Thyroid gland (tissue), 4 donors: ENCODE measurements at regions not wholly inside any gene's neighbourhood (a gene's known extent, or its start where the extent isn't known, plus 50 kb on each side); places are given as distances from the start of the nearest gene placed in this dataset.

ENCODE experiments used
- DNase-seq, 2 donors: peaks; one replicate each; pipeline ENCODE4 v3.0.0-alpha.2; 2019
- H3K27ac ChIP-seq, 3 donors: fragments of 200-600 bp; sonication (generic); 1 replicate in 2 of 3; 2 replicates in 1 of 3; pipeline ENCODE4 v1.5.1; 2016 to 2019; ENCODE audit warnings: mild to moderate bottlenecking in 1 of 3, moderate library complexity in 1 of 3
- H3K27me3 ChIP-seq: fragments of 200-600 bp; sonication (generic); one replicate; pipeline ENCODE4 v1.5.1; 2019
- H3K36me3 ChIP-seq, 2 donors: fragments of 200-600 bp; sonication (generic); one replicate each; pipeline ENCODE4 v1.5.1; 2016 to 2019
- H3K4me1 ChIP-seq, 2 donors: fragments of 200-600 bp; sonication (generic); one replicate each; pipeline ENCODE4 v1.5.1; 2017 to 2019
- H3K4me3 ChIP-seq, 3 donors: fragments of 200-600 bp; sonication (generic); replicated peaks in 1 of 3; 1 replicate in 2 of 3; 2 replicates in 1 of 3; pipeline ENCODE4 v1.5.1; 2016; ENCODE audit warnings: mild to moderate bottlenecking in 1 of 3
- H3K9me3 ChIP-seq: fragments of 200-600 bp; sonication (generic); one replicate; pipeline ENCODE4 v1.5.1; 2017
- POLR2A ChIP-seq, 2 donors: fragments of 450-650 bp; IDR thresholded peaks; one replicate each; pipeline ENCODE4 v1.6.1; 2017; ENCODE audit warnings: antibody characterized with exemption in 2 of 2, mild to moderate bottlenecking in 2 of 2, moderate library complexity in 1 of 2
- WGBS, 2 donors: methylation state at CpG; one replicate each; pipeline ENCODE4 v1.1.5; 2017; 5-methylcytosine and 5-hydroxymethylcytosine counted together
- intact Hi-C: fragments of 100-400 bp; cut with DNase I; formaldehyde crosslinking; loops from one replicate; pipeline ENCODE4 v1.15.1; 2023
- TF ChIP-seq, protein P1 (sequence below), 6 experiments: fragments of 200-600 bp in 3 of 6; fragments of 450-650 bp in 3 of 6; sonication (generic) in 3 of 6; IDR thresholded peaks; one replicate each; pipeline ENCODE4 v1.5.1; 2016 to 2019; ENCODE audit warnings: antibody characterized with exemption in 6 of 6, mild to moderate bottlenecking in 2 of 6, inconsistent platforms in 1 of 6, moderate library complexity in 1 of 6

DNA sequence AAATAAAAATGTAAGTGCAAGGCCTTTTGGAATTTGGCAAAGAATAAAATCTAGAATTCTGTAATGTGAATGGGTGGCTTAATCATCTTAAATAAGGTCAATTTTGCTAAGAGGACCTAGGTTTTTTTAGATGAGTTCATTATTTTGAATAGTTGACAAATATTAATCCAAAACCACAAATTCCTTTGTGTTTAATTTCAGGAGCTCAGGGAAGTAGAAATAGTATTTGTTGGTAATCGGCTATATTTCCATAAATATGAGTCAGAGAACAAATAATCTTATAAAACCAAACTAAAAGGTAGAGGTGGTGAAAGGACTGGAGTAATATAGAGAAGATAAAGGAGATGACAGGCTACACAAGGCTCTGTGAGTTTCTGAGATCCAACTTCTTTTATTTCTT lies 190.4 kb upstream of the TLL1 start:
- Histone ChIP-seq H3K27me3 (no peaks in the 10 kb centered on the region), H3K27ac (no peak overlapping the region), H3K9me3 (no peaks in the 10 kb centered on the region), H3K4me1 (no peaks in the 10 kb centered on the region), H3K4me3 (no peak overlapping the region), H3K36me3 (no peaks in the 10 kb centered on the region)
- no peak for DNase-seq
- WGBS, 2 donors = 54 to 91% methylated on average over 1 of the region's 1 CpG
- intact Hi-C loops = no loop called here
- TF ChIP-seq POLR2A (IDR thresholded peaks at IDR 0.05) = no peak
- TF ChIP-seq, protein P1, sequence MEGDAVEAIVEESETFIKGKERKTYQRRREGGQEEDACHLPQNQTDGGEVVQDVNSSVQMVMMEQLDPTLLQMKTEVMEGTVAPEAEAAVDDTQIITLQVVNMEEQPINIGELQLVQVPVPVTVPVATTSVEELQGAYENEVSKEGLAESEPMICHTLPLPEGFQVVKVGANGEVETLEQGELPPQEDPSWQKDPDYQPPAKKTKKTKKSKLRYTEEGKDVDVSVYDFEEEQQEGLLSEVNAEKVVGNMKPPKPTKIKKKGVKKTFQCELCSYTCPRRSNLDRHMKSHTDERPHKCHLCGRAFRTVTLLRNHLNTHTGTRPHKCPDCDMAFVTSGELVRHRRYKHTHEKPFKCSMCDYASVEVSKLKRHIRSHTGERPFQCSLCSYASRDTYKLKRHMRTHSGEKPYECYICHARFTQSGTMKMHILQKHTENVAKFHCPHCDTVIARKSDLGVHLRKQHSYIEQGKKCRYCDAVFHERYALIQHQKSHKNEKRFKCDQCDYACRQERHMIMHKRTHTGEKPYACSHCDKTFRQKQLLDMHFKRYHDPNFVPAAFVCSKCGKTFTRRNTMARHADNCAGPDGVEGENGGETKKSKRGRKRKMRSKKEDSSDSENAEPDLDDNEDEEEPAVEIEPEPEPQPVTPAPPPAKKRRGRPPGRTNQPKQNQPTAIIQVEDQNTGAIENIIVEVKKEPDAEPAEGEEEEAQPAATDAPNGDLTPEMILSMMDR (IDR thresholded peaks at IDR 0.05) = no peak

DNA sequence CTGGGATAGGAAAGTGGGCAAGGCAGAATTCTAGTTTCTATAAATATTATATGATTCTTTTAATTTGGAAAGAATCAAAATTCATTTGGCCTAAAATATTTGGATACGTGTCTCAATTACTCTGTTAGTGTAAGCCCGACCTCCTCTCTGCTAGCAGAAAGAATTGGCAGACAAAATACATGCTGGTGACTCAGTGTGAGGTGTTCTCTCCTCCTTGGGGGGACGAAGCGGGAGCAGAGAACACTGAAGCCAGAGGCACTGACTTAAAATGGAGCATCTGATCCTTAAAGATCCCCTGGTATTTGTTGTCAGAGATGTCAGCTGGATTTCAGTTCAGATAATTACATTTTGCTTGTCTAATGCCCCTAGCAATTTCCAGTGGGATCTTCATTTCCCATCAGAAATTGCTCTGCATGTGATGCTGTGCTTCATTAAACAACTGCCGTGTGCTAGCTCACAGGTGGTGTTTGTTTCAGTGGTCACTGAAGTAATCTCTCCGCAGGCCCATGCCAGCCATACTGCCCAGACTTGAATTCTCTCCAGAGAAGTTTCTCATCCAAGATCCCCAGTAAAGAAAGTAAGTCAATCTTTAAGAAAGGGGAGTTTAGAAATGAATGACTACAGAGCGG lies 188.7 kb upstream of the TLL1 start:
- Histone ChIP-seq H3K4me3 (no peak overlapping the region), H3K36me3 (no peaks in the 10 kb centered on the region), H3K27ac (no peak overlapping the region), H3K4me1 (no peaks in the 10 kb centered on the region), H3K9me3 (no peaks in the 10 kb centered on the region), H3K27me3 (no peaks in the 10 kb centered on the region)
- no peak for TF ChIP-seq POLR2A (IDR thresholded peaks at IDR 0.05)
- TF ChIP-seq, protein P1 (IDR thresholded peaks at IDR 0.05) = no peak
- no peak for DNase-seq
- WGBS, 2 donors = 73 to 77% methylated on average over 7 of the region's 7 CpGs
- intact Hi-C loops = no loop called here

DNA sequence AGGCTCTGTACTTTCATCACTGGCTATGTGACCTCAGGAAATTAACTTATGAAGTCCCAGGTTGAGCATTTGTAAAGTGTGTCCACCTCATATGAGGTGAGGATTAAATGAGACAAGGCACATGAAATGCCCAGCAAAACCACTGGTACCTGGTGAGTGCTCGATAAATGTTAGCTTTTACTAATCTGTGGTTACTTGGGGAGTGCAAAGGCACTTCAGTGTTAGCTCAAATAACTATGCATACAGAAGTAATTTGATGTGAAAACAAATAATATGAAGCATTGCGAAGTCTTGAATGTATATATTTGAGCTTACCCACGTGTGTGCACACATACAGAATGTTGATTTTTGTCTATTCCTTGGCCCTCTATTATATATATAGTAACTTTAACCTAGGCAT lies 186.3 kb upstream of the TLL1 start:
- 95 to 96% methylated on average over 3 of the region's 3 CpGs for WGBS, 2 donors
- intact Hi-C loops = no loop called here

DNA sequence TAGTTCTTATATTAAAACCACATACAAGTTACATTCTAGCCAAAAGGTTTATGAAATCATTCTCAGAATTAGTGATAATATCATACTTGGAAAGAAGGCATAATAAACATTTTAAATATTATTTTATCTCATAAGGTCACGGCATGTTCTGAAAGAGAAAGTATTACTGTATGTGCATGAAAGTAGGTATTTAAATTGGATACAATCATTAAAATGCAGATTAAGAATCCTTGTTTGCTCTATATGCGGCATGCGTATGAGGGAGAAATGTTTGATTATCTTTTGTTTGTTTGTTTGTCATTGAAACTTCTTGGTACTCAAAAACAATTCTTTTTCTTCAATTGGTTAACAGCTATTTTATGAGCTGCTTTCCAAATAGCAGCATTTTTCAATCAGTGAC lies 183.9 kb upstream of the TLL1 start:
- no peaks in the 10 kb centered on the region for H3K4me1 ChIP-seq
- H3K27ac ChIP-seq = no peak overlapping the region
- no peaks in the 10 kb centered on the region for H3K36me3 ChIP-seq
- no peaks in the 10 kb centered on the region for H3K27me3 ChIP-seq
- intact Hi-C loops = no loop called here
- DNase-seq = no peak
- no peak overlapping the region for H3K4me3 ChIP-seq
- WGBS, 2 donors = 91 to 93% methylated on average over 3 of the region's 3 CpGs
- no peaks in the 10 kb centered on the region for H3K9me3 ChIP-seq
- TF ChIP-seq POLR2A (IDR thresholded peaks at IDR 0.05) = no peak
- TF ChIP-seq, protein P1 (IDR thresholded peaks at IDR 0.05) = no peak

More for the DNA sequence above, 186.3 kb upstream of the TLL1 start:
- Histone ChIP-seq H3K4me3 (no peak overlapping the region), H3K36me3 (no peaks in the 10 kb centered on the region), H3K27ac (no peak overlapping the region), H3K27me3 (no peaks in the 10 kb centered on the region), H3K9me3 (no peaks in the 10 kb centered on the region), H3K4me1 (no peaks in the 10 kb centered on the region)
- DNase-seq = no peak
- TF ChIP-seq, protein P1 (IDR thresholded peaks at IDR 0.05) = no peak
- TF ChIP-seq POLR2A (IDR thresholded peaks at IDR 0.05) = no peak

DNA sequence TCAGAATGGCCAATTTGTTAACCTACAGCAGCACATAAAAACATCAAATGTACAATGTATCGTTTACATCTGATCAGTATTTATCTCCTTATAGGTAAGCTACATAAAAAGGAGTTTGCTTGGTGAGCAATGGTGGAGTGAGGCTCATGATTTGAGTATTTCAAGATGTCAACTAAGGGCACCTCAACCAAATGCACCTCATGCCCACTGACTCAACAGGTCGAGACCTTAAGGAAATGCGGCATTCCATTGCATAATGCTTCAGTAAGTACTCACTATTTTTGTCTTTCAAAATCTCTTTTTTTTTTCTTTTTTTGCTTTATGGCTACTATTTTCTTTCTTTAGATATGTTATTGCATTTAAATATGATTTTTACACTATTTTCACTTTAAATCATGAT lies 181.0 kb upstream of the TLL1 start:
- no peak overlapping the region for H3K4me3 ChIP-seq
- H3K36me3 ChIP-seq = no peaks in the 10 kb centered on the region
- no peaks in the 10 kb centered on the region for H3K9me3 ChIP-seq
- WGBS, 2 donors = 80 to 98% methylated on average over 3 of the region's 3 CpGs
- TF ChIP-seq, protein P1 (IDR thresholded peaks at IDR 0.05) = no peak
- TF ChIP-seq POLR2A (IDR thresholded peaks at IDR 0.05) = no peak
- no peak for DNase-seq
- intact Hi-C loops = no loop called here
- no peaks in the 10 kb centered on the region for H3K4me1 ChIP-seq
- no peaks in the 10 kb centered on the region for H3K27me3 ChIP-seq
- no peak overlapping the region for H3K27ac ChIP-seq
